ENCODE measurements at regions not wholly inside any gene's neighbourhood (a gene's known extent, or its start where the extent isn't known, plus 50 kb on each side); places are given as distances from the start of the nearest gene placed in this dataset.

- TF ChIP-seq POLR2A (IDR thresholded peaks at IDR 0.05): no peak
- TF ChIP-seq CTCF (IDR thresholded peaks at IDR 0.05): no peak
Measured at GRCh38 chr16:6360641-6361040, 972.0 kb upstream of the RBFOX1 start.

Measured in uterus (tissue), 2 donors.